ENCODE measurements at regions not wholly inside any gene's neighbourhood (a gene's known extent, or its start where the extent isn't known, plus 50 kb on each side); places are given as distances from the start of the nearest gene placed in this dataset.

- TF ChIP-seq CTCF (IDR thresholded peaks at IDR 0.05) (no peak), POLR2A (IDR thresholded peaks at IDR 0.05) (no peak)
Measured at GRCh38 chr5:29054282-29054681, 2015.9 kb upstream of the CDH9 start.

Data from body of pancreas (tissue), 4 donors.